Umbilical cord (tissue), 1 donor: ENCODE measurements at regions not wholly inside any gene's neighbourhood (a gene's known extent, or its start where the extent isn't known, plus 50 kb on each side); places are given as distances from the start of the nearest gene placed in this dataset.
"Not testable (repeated sequence)": the region's sequence is repeated elsewhere in the genome, so short reads cannot be mapped to it uniquely, and the experiment has no call there.

Experiments
- DNase-seq: peaks from one replicate; pipeline ENCODE4 v3.0.0-alpha.2; 2015; ENCODE audit warnings: low spot score

- DNase-seq: not testable (repeated sequence)
These were observed 148.0 kb downstream of the LAT start for GRCh38 chr16:29132869-29133268.

- peak; percentile 69 for DNase-seq
These were observed 147.6 kb downstream of the LAT start for GRCh38 chr16:29132444-29132843.

GRCh38 chr16:29130901-29131851, 146.3 kb downstream of the LAT start:
- DNase-seq: peak; percentile 92

- DNase-seq: not testable (repeated sequence)
These were observed 145.4 kb downstream of the LAT start for GRCh38 chr16:29130131-29130711.

- peak; percentile 72 for DNase-seq
These were observed 144.7 kb downstream of the LAT start for GRCh38 chr16:29129458-29130038.

- not testable (repeated sequence) for DNase-seq
These were observed 144.0 kb downstream of the LAT start for GRCh38 chr16:29128732-29129457.

GRCh38 chr16:29127806-29128420, 143.1 kb downstream of the LAT start:
- not testable (repeated sequence) for DNase-seq

- DNase-seq: no peak
These were observed 141.8 kb downstream of the LAT start for GRCh38 chr16:29126616-29127015.

GRCh38 chr16:29126057-29126494, 141.2 kb downstream of the LAT start:
- no peak for DNase-seq

GRCh38 chr16:29124828-29125227, 140.0 kb downstream of the LAT start:
- DNase-seq: no peak

GRCh38 chr16:29124162-29124561, 139.3 kb downstream of the LAT start:
- DNase-seq: not testable (repeated sequence)

GRCh38 chr16:29120680-29121079, 135.8 kb downstream of the LAT start:
- not testable (repeated sequence) for DNase-seq

GRCh38 chr16:29118301-29118957, 133.6 kb downstream of the LAT start:
- not testable (repeated sequence) for DNase-seq

- DNase-seq: no peak
These were observed 132.8 kb downstream of the LAT start for GRCh38 chr16:29117631-29118030.

- DNase-seq: no peak
These were observed 132.1 kb downstream of the LAT start for GRCh38 chr16:29116980-29117379.

GRCh38 chr16:29116207-29116606, 131.4 kb downstream of the LAT start:
- DNase-seq: not testable (repeated sequence)

- not testable (repeated sequence) for DNase-seq
These were observed 130.9 kb downstream of the LAT start for GRCh38 chr16:29115802-29116141.

- DNase-seq: peak; percentile 67
These were observed 130.3 kb downstream of the LAT start for GRCh38 chr16:29114989-29115801.

GRCh38 chr16:29114574-29114973, 129.7 kb downstream of the LAT start:
- DNase-seq: no peak

GRCh38 chr16:29113446-29113845, 128.6 kb downstream of the LAT start:
- not testable (repeated sequence) for DNase-seq
